ENCODE measurements at regions not wholly inside any gene's neighbourhood (a gene's known extent, or its start where the extent isn't known, plus 50 kb on each side); places are given as distances from the start of the nearest gene placed in this dataset.

GRCh38 chr11:134745456-134745855 lies 333.4 kb upstream of the B3GAT1 start:
- H3K27me3 ChIP-seq (ENCODE audit: control insufficient read depth in 5 of 5, insufficient read depth in 4 of 5, low read length in 5 of 5): peaks cover 0 to 10% (median 7%) of the 10 kb centered on the region in 5 donors
- no peaks in the 10 kb centered on the region for H3K4me1 ChIP-seq (ENCODE audit: control insufficient read depth in 5 of 5, insufficient read depth in 5 of 5, low read length in 5 of 5)
- H3K9me3 ChIP-seq (ENCODE audit: control insufficient read depth in 5 of 5, low read length in 5 of 5): peaks cover 5 to 21% (median 12%) of the 10 kb centered on the region in 5 donors
- H3K4me3 ChIP-seq (ENCODE audit: low read depth in 1 of 5, low read length in 5 of 5): no peak overlapping the region
- H3K27ac ChIP-seq (ENCODE audit: low read depth, low read length): no peak overlapping the region
- no peaks in the 10 kb centered on the region for H3K36me3 ChIP-seq (ENCODE audit: control insufficient read depth in 5 of 5, insufficient read depth in 5 of 5, low read length in 5 of 5)
- H3K9ac ChIP-seq (ENCODE audit: low read length in 5 of 5): no peak overlapping the region

- Histone ChIP-seq H3K9me3 (ENCODE audit: control insufficient read depth in 5 of 5, low read length in 5 of 5) (peaks cover 0 to 18% (median 11%) of the 10 kb centered on the region in 5 donors), H3K27ac (ENCODE audit: low read depth, low read length) (no peak overlapping the region), H3K9ac (ENCODE audit: low read length in 5 of 5) (no peak overlapping the region), H3K36me3 (ENCODE audit: control insufficient read depth in 5 of 5, insufficient read depth in 5 of 5, low read length in 5 of 5) (no peaks in the 10 kb centered on the region), H3K4me3 (ENCODE audit: low read depth in 1 of 5, low read length in 5 of 5) (no peak overlapping the region), H3K4me1 (ENCODE audit: control insufficient read depth in 5 of 5, insufficient read depth in 5 of 5, low read length in 5 of 5) (no peaks in the 10 kb centered on the region), H3K27me3 (ENCODE audit: control insufficient read depth in 5 of 5, insufficient read depth in 4 of 5, low read length in 5 of 5) (peaks cover 3 to 13% (median 12%) of the 10 kb centered on the region in 5 donors)
Observed at GRCh38 chr11:134743820-134744195, 331.8 kb upstream of the B3GAT1 start.

- Histone ChIP-seq H3K9ac (ENCODE audit: low read length in 5 of 5) (no peak overlapping the region), H3K27ac (ENCODE audit: low read depth, low read length) (no peak overlapping the region), H3K4me3 (ENCODE audit: low read depth in 1 of 5, low read length in 5 of 5) (no peak overlapping the region), H3K4me1 (ENCODE audit: control insufficient read depth in 5 of 5, insufficient read depth in 5 of 5, low read length in 5 of 5) (no peaks in the 10 kb centered on the region), H3K9me3 (ENCODE audit: control insufficient read depth in 5 of 5, low read length in 5 of 5) (peaks cover 0 to 12% (median 7%) of the 10 kb centered on the region in 5 donors), H3K36me3 (ENCODE audit: control insufficient read depth in 5 of 5, insufficient read depth in 5 of 5, low read length in 5 of 5) (no peaks in the 10 kb centered on the region), H3K27me3 (ENCODE audit: control insufficient read depth in 5 of 5, insufficient read depth in 4 of 5, low read length in 5 of 5) (peaks cover 7 to 20% (median 10%) of the 10 kb centered on the region in 5 donors)
Observed at GRCh38 chr11:134742956-134743819, 331.1 kb upstream of the B3GAT1 start.

- peaks cover 0 to 9% (median 4%) of the 10 kb centered on the region in 5 donors for H3K9me3 ChIP-seq (ENCODE audit: control insufficient read depth in 5 of 5, low read length in 5 of 5)
- H3K4me3 ChIP-seq (ENCODE audit: low read depth in 1 of 5, low read length in 5 of 5): no peak overlapping the region
- H3K27ac ChIP-seq (ENCODE audit: low read depth, low read length): no peak overlapping the region
- no peaks in the 10 kb centered on the region for H3K36me3 ChIP-seq (ENCODE audit: control insufficient read depth in 5 of 5, insufficient read depth in 5 of 5, low read length in 5 of 5)
- no peak overlapping the region for H3K9ac ChIP-seq (ENCODE audit: low read length in 5 of 5)
- no peaks in the 10 kb centered on the region for H3K4me1 ChIP-seq (ENCODE audit: control insufficient read depth in 5 of 5, insufficient read depth in 5 of 5, low read length in 5 of 5)
- peaks cover 7 to 23% (median 11%) of the 10 kb centered on the region in 5 donors for H3K27me3 ChIP-seq (ENCODE audit: control insufficient read depth in 5 of 5, insufficient read depth in 4 of 5, low read length in 5 of 5)
Observed at GRCh38 chr11:134742224-134742612, 330.2 kb upstream of the B3GAT1 start.

GRCh38 chr11:134741453-134742223 lies 329.6 kb upstream of the B3GAT1 start:
- Histone ChIP-seq H3K9ac (ENCODE audit: low read length in 5 of 5) (no peak overlapping the region), H3K27ac (ENCODE audit: low read depth, low read length) (no peak overlapping the region), H3K4me1 (ENCODE audit: control insufficient read depth in 5 of 5, insufficient read depth in 5 of 5, low read length in 5 of 5) (no peaks in the 10 kb centered on the region), H3K36me3 (ENCODE audit: control insufficient read depth in 5 of 5, insufficient read depth in 5 of 5, low read length in 5 of 5) (no peaks in the 10 kb centered on the region), H3K4me3 (ENCODE audit: low read depth in 1 of 5, low read length in 5 of 5) (no peak overlapping the region), H3K9me3 (ENCODE audit: control insufficient read depth in 5 of 5, low read length in 5 of 5) (peaks cover 0 to 5% (median 4%) of the 10 kb centered on the region in 5 donors), H3K27me3 (ENCODE audit: control insufficient read depth in 5 of 5, insufficient read depth in 4 of 5, low read length in 5 of 5) (peaks cover 7 to 25% (median 14%) of the 10 kb centered on the region in 5 donors)

- Histone ChIP-seq H3K36me3 (ENCODE audit: control insufficient read depth in 5 of 5, insufficient read depth in 5 of 5, low read length in 5 of 5) (no peaks in the 10 kb centered on the region), H3K27ac (ENCODE audit: low read depth, low read length) (no peak overlapping the region), H3K27me3 (ENCODE audit: control insufficient read depth in 5 of 5, insufficient read depth in 4 of 5, low read length in 5 of 5) (peaks cover 14 to 30% (median 21%) of the 10 kb centered on the region in 5 donors)
Observed at GRCh38 chr11:134740590-134741261, 328.7 kb upstream of the B3GAT1 start.

GRCh38 chr11:134739136-134739535 lies 327.1 kb upstream of the B3GAT1 start:
- peaks cover 14 to 30% (median 20%) of the 10 kb centered on the region in 5 donors for H3K27me3 ChIP-seq (ENCODE audit: control insufficient read depth in 5 of 5, insufficient read depth in 4 of 5, low read length in 5 of 5)
- no peak overlapping the region for H3K4me3 ChIP-seq (ENCODE audit: low read depth in 1 of 5, low read length in 5 of 5)
- no peaks in the 10 kb centered on the region for H3K36me3 ChIP-seq (ENCODE audit: control insufficient read depth in 5 of 5, insufficient read depth in 5 of 5, low read length in 5 of 5)
- no peaks in the 10 kb centered on the region for H3K9me3 ChIP-seq (ENCODE audit: control insufficient read depth in 5 of 5, low read length in 5 of 5)
- no peaks in the 10 kb centered on the region for H3K4me1 ChIP-seq (ENCODE audit: control insufficient read depth in 5 of 5, insufficient read depth in 5 of 5, low read length in 5 of 5)
- H3K27ac ChIP-seq (ENCODE audit: low read depth, low read length): no peak overlapping the region
- no peak overlapping the region for H3K9ac ChIP-seq (ENCODE audit: low read length in 5 of 5)

More at GRCh38 chr11:134740590-134741261, 328.7 kb upstream of the B3GAT1 start:
- H3K9me3 ChIP-seq (ENCODE audit: control insufficient read depth in 5 of 5, low read length in 5 of 5): no peaks in the 10 kb centered on the region
- H3K4me3 ChIP-seq (ENCODE audit: low read depth in 1 of 5, low read length in 5 of 5): no peak overlapping the region
- no peaks in the 10 kb centered on the region for H3K4me1 ChIP-seq (ENCODE audit: control insufficient read depth in 5 of 5, insufficient read depth in 5 of 5, low read length in 5 of 5)
- H3K9ac ChIP-seq (ENCODE audit: low read length in 5 of 5): no peak overlapping the region

GRCh38 chr11:134738581-134738980 lies 326.5 kb upstream of the B3GAT1 start:
- H3K9ac ChIP-seq (ENCODE audit: low read length in 5 of 5): no peak overlapping the region

GRCh38 chr11:134737563-134738510 lies 325.8 kb upstream of the B3GAT1 start:
- Histone ChIP-seq H3K9me3 (ENCODE audit: control insufficient read depth in 5 of 5, low read length in 5 of 5) (no peaks in the 10 kb centered on the region), H3K9ac (ENCODE audit: low read length in 5 of 5) (no peak overlapping the region), H3K27ac (ENCODE audit: low read depth, low read length) (no peak overlapping the region), H3K27me3 (ENCODE audit: control insufficient read depth in 5 of 5, insufficient read depth in 4 of 5, low read length in 5 of 5) (peaks cover 14 to 29% (median 19%) of the 10 kb centered on the region in 5 donors), H3K36me3 (ENCODE audit: control insufficient read depth in 5 of 5, insufficient read depth in 5 of 5, low read length in 5 of 5) (no peaks in the 10 kb centered on the region), H3K4me3 (ENCODE audit: low read depth in 1 of 5, low read length in 5 of 5) (no peak overlapping the region), H3K4me1 (ENCODE audit: control insufficient read depth in 5 of 5, insufficient read depth in 5 of 5, low read length in 5 of 5) (no peaks in the 10 kb centered on the region)

More at GRCh38 chr11:134738581-134738980, 326.5 kb upstream of the B3GAT1 start:
- Histone ChIP-seq H3K4me1 (ENCODE audit: control insufficient read depth in 5 of 5, insufficient read depth in 5 of 5, low read length in 5 of 5) (no peaks in the 10 kb centered on the region), H3K27me3 (ENCODE audit: control insufficient read depth in 5 of 5, insufficient read depth in 4 of 5, low read length in 5 of 5) (peaks cover 14 to 25% (median 17%) of the 10 kb centered on the region in 5 donors), H3K27ac (ENCODE audit: low read depth, low read length) (no peak overlapping the region), H3K4me3 (ENCODE audit: low read depth in 1 of 5, low read length in 5 of 5) (no peak overlapping the region), H3K36me3 (ENCODE audit: control insufficient read depth in 5 of 5, insufficient read depth in 5 of 5, low read length in 5 of 5) (no peaks in the 10 kb centered on the region), H3K9me3 (ENCODE audit: control insufficient read depth in 5 of 5, low read length in 5 of 5) (no peaks in the 10 kb centered on the region)
